HG03460 (cell line): ENCODE measurements at regions not wholly inside any gene's neighbourhood (a gene's known extent, or its start where the extent isn't known, plus 50 kb on each side); places are given as distances from the start of the nearest gene placed in this dataset.
"Not testable (repeated sequence)": the region's sequence is repeated elsewhere in the genome, so short reads cannot be mapped to it uniquely, and the experiment has no call there.

Source experiments
- ATAC-seq: cut with Tn5 transposase; IDR thresholded peaks from one replicate; pipeline ENCODE4 v1.9.1; 2021; ENCODE audit not compliant: unreplicated experiment

- ATAC-seq = no peak
Observed at GRCh38 chr5:153939101-153939500, 99.6 kb downstream of the FAM114A2 start.

GRCh38 chr5:153938191-153938842, 100.4 kb downstream of the FAM114A2 start:
- ATAC-seq = no peak

DNA sequence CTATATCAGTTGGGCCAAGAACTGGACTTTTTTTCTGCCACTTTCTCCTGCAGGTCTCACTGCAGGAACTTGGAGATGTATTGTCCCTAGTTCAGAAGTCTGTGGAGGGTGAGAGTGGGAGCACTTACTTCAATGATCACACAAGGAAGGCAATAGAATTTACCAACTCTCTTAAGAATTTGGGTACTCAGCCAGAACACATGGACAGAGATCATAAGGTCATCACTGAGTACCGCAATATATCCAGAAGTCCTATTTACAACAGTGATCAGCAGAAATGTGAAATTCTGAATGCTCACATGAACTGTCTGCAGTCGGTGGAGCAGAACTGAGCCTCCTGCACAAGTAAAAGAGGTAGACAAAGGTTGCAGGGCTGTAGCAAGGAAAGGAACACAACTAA, 101.0 kb downstream of the FAM114A2 start:
- no peak for ATAC-seq

GRCh38 chr5:153935151-153935550, 103.6 kb downstream of the FAM114A2 start:
- not testable (repeated sequence) for ATAC-seq

- ATAC-seq = no peak
Observed at GRCh38 chr5:153926201-153926600, 112.5 kb downstream of the FAM114A2 start.

- no peak for ATAC-seq
Observed at GRCh38 chr5:153919161-153919560, 119.5 kb downstream of the FAM114A2 start.

DNA sequence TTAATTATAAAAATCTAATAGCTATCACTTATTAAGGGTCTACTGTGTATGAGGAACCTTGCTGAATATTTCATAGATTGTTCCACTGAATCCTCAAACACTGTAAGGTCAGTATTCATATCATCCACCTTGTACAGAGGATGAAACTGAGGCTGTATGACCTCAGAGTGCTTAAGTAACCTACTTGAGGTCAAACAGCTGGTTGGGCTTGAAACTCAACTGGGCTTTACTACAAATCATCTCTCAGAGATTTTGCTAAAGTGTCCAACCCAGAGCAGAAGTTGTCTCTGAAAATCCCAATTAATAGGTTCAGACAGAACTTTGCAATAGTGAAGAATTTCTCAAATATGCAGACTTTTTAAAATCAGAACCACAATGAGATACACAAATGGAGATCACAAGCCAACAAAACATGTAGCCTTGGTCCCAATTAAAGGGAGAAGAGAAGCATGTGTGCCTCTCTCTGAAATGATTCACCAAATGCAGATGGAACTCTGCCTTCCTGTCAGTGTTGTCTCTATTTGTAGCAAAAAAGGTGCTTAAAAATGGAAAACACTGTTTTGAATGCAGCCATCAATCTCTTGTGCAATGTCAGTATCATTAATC, 131.4 kb downstream of the FAM114A2 start:
- no peak for ATAC-seq

DNA sequence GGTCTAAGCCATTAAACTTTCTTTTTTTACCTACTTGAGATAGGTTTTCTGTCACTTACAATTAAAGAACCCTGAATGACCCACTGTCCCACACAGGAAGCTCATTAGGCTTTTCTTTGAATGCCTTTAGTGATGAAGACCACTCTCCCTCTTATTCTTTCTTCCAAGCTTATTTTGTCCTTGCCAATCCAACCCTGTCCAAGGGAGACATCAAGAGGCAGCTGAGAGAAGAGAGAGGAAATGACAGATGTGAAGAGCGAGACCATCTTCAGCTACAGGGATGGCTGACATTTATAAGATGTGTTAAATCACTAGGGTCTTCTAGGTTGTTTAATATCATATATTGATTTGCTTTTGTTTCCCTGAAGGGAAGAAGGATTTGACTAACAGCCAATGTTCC, 133.5 kb downstream of the FAM114A2 start:
- ATAC-seq = no peak

GRCh38 chr5:153903321-153903720, 135.4 kb downstream of the FAM114A2 start:
- ATAC-seq = no peak

- ATAC-seq = no peak
Observed at GRCh38 chr5:153902016-153902415, 136.7 kb downstream of the FAM114A2 start.

DNA sequence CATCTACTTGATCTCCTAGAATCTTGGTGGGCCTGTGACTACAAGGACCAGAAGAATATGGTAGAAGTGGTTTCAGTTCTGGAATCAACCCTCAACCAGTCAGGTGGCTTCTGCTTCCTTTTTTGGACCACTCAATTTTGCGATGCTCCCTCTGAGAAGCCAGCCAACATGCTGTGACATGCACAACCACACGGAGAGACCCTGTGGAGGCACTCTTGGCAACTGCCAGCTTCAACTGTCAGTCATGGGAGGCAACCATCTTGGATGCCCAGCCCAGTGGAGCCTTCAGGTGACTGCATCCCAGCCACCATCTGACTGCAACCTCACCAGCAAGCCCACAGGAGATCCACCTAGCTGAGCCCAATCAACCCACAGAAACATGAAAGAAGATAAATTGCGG, 137.3 kb downstream of the FAM114A2 start:
- no peak for ATAC-seq

GRCh38 chr5:153900703-153901395, 137.9 kb downstream of the FAM114A2 start:
- ATAC-seq = no peak

GRCh38 chr5:153899746-153900145, 139.0 kb downstream of the FAM114A2 start:
- ATAC-seq = no peak

- ATAC-seq = peak; percentile 99
Observed at GRCh38 chr5:153896701-153897100, 142.0 kb downstream of the FAM114A2 start.

DNA sequence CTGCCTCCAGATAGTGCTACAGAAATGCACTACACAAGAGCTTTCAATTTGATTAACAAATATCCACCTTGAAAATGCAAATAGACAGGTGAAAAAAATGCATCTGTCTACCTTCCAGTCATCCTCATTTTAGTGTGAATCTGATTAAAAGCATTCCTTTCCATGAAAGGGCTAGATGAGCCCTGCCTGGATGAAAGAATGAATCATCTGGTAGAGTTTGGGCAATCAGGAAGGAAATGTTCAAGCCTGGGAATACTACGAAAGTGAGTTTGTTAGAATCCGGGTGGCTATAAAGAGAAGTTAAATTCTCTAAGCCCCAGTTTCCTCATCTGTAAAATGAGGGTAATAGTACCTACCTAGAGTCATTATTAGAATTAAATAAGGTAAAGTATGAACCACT, 142.6 kb downstream of the FAM114A2 start:
- no peak for ATAC-seq

- no peak for ATAC-seq
Observed at GRCh38 chr5:153895266-153895665, 143.4 kb downstream of the FAM114A2 start.

DNA sequence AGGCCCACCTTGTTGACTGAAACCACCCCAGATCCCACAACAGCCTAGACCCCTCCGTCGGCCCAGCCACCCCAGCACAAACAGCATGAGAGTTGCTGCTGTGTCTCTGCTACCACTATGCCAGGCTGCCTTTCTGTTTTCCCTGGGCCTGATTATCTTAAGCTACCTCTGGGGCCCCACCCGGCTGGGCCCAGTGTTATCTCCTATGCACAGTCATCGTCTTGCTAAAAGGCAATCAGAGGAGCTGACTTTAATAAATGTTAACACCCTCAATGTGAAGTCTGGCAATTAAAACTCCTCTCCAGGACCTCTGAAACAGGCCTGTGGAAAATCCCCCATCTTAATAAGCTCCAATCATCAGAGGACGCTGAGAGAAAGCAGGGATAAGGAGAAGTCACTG, 144.9 kb downstream of the FAM114A2 start:
- ATAC-seq = no peak

DNA sequence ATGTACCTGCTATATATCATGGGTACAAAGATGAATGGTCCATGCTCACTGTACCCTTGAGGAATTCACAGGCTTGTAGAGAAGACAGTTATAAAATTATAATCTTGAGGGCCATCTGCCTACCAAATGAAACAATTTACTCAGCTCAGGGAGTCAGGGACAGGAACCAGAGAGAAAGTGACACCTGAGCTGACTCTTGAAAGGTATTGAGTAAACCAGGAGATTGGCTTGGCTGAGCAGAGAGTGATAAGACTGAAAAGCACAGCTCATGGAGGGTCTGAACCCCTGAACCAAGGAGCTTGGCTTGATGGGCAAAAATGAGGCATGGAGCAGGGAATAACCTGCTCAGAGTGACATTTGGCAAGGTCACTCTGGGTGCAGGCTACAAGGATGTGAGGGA, 147.3 kb downstream of the FAM114A2 start:
- no peak for ATAC-seq

- no peak for ATAC-seq
Observed at GRCh38 chr5:153888781-153889180, 149.9 kb downstream of the FAM114A2 start.

GRCh38 chr5:153885141-153885540, 153.6 kb downstream of the FAM114A2 start:
- no peak for ATAC-seq

GRCh38 chr5:153884612-153884957, 154.1 kb downstream of the FAM114A2 start:
- no peak for ATAC-seq

DNA sequence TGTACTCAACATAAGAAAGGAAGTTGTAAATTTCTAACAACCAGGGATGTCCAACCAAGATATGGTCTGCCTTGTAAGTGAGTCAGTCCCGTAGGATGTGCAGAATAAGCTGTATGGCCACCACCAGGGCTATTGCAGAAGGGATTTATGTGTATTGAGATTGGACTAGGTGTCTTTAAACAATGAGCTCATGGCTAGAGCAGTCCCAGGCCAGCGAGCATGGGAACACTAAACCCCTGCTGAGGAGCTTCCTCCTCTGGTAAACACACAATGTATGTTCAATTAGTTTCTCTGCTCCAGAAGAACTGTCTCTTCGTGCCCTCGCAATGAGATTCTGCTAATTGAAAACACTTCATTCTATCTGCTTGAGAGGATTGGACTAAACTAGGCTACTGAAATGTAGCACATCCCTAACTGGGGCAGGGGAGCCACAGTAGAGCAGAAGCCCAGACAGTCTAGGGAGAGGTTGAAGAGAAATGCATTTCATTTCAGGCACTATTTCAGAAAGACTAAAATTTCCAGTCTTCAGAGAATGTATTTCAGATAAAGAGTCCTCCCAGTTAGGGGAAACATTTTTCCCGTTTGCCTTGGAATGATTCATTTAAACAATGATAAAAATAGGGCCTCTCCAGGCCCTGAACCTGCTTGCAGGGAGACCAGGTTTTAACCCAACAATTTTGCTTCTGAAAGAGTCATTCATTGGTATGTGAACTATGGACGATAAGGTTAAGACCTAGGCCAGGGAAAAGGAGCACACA, 154.7 kb downstream of the FAM114A2 start:
- ATAC-seq = no peak
